DND-41 (cell line): ENCODE measurements at regions not wholly inside any gene's neighbourhood (a gene's known extent, or its start where the extent isn't known, plus 50 kb on each side); places are given as distances from the start of the nearest gene placed in this dataset.
A peak's percentile ranks its signal among the peaks of the same experiment; 100 is the strongest.

Experiments used
- ATAC-seq: fragments of 200-7000 bp; cut with Tn5 transposase; 3 replicates; pipeline ENCODE4 v1.9.1; 2021; ENCODE audit warnings: low read depth; ENCODE audit not compliant: insufficient read depth
- DNase-seq: peaks from one replicate; pipeline ENCODE4 v3.0.0-alpha.2; 2020
- H2AFZ ChIP-seq: 2 replicates; pipeline ENCODE4 v1.6.0; 2012; ENCODE audit warnings: low read depth, low read length
- H3K27ac ChIP-seq: 2 replicates; pipeline ENCODE4 v1.5.1; 2012; ENCODE audit warnings: low read length, inconsistent platforms
- H3K27me3 ChIP-seq: fragments of 200-600 bp; sonication (generic); 2 replicates; pipeline ENCODE4 v1.6.0; 2012; ENCODE audit warnings: low read length, mild to moderate bottlenecking, inconsistent platforms; ENCODE audit not compliant: insufficient read depth, poor library complexity
- H3K36me3 ChIP-seq: 2 replicates; pipeline ENCODE4 v1.5.1; 2012; ENCODE audit warnings: low read length, inconsistent platforms; ENCODE audit not compliant: insufficient read depth
- H3K4me1 ChIP-seq: 2 replicates; pipeline ENCODE4 v1.5.1; 2012; ENCODE audit warnings: mild to moderate bottlenecking, low read length; ENCODE audit not compliant: insufficient read depth
- H3K4me2 ChIP-seq: 2 replicates; pipeline ENCODE4 v1.6.0; 2012; ENCODE audit warnings: mild to moderate bottlenecking, moderate library complexity, low read length, inconsistent platforms; ENCODE audit not compliant: insufficient read depth
- H3K4me3 ChIP-seq, 2 experiments: fragments of 200-600 bp in 1 of 2; shearing (Covaris generic) in 1 of 2; 2 replicates each; pipeline ENCODE4 v1.5.1; 2012 to 2016; ENCODE audit warnings: inconsistent platforms in 2 of 2, low read length in 2 of 2, mild to moderate bottlenecking in 2 of 2, low read depth in 1 of 2, moderate library complexity in 1 of 2
- H3K79me2 ChIP-seq: 2 replicates; pipeline ENCODE4 v1.6.0; 2012; ENCODE audit warnings: low read length, inconsistent platforms; ENCODE audit not compliant: insufficient read depth
- H3K9ac ChIP-seq: 2 replicates; pipeline ENCODE4 v1.6.0; 2012; ENCODE audit warnings: low read depth, mild to moderate bottlenecking, inconsistent platforms, low read length, moderate library complexity
- H3K9me3 ChIP-seq: 2 replicates; pipeline ENCODE4 v1.5.1; 2012; ENCODE audit warnings: low read length, moderate library complexity, mild to moderate bottlenecking, inconsistent platforms; ENCODE audit not compliant: insufficient read depth, severe bottlenecking
- H4K20me1 ChIP-seq: 2 replicates; pipeline ENCODE4 v1.6.0; 2012; ENCODE audit warnings: low read length; ENCODE audit not compliant: insufficient read depth
- EZH2 ChIP-seq: IDR thresholded peaks from 3 replicates; pipeline ENCODE4 v1.6.1; 2012; ENCODE audit warnings: borderline replicate concordance, low read depth, mild to moderate bottlenecking, moderate library complexity, low read length, inconsistent platforms; ENCODE audit not compliant: severe bottlenecking
- TF ChIP-seq, protein P1 (sequence below): IDR thresholded peaks from 2 replicates; pipeline ENCODE4 v1.5.1; 2012; ENCODE audit warnings: borderline replicate concordance, low read length, moderate library complexity, mild to moderate bottlenecking; ENCODE audit not compliant: poor library complexity, severe bottlenecking; ENCODE audit errors: extremely low read depth

DNA sequence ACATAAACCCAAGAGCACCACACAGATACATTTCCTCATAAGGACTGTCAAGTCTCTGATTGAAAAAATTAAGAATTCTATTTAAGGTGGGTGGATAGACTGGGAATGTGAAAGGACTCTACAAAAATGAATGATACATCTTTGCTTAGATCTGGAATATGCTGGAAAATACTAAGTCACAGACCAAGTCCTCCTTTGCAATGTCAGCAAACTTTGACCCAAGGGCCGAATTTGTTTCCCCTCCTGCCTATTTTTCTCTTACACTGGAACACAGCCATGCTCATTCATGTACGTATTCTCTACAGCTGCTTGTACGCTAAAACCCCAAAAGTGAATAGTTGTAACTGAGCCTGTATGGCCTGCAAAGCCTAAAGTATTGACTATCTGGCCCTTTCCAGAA is 180.7 kb downstream of the ADSS2 start:
- H3K79me2 ChIP-seq, result no peaks in the 10 kb centered on the region
- H3K9ac ChIP-seq, result no peak overlapping the region
- H3K27ac ChIP-seq, result no peak overlapping the region
- DNase-seq, result no peak
- H2AFZ ChIP-seq, result no peak overlapping the region
- 0 out of 2 replicates have a peak, but pooled peaks cover 3% of the 10 kb centered on the region for H3K4me1 ChIP-seq
- no peak for ATAC-seq
- H3K4me3 ChIP-seq, result no peak overlapping the region
- H4K20me1 ChIP-seq, result no peaks in the 10 kb centered on the region
- peaks cover 7% of the 10 kb centered on the region for H3K9me3 ChIP-seq
- no peak for TF ChIP-seq EZH2
- TF ChIP-seq, protein P1, sequence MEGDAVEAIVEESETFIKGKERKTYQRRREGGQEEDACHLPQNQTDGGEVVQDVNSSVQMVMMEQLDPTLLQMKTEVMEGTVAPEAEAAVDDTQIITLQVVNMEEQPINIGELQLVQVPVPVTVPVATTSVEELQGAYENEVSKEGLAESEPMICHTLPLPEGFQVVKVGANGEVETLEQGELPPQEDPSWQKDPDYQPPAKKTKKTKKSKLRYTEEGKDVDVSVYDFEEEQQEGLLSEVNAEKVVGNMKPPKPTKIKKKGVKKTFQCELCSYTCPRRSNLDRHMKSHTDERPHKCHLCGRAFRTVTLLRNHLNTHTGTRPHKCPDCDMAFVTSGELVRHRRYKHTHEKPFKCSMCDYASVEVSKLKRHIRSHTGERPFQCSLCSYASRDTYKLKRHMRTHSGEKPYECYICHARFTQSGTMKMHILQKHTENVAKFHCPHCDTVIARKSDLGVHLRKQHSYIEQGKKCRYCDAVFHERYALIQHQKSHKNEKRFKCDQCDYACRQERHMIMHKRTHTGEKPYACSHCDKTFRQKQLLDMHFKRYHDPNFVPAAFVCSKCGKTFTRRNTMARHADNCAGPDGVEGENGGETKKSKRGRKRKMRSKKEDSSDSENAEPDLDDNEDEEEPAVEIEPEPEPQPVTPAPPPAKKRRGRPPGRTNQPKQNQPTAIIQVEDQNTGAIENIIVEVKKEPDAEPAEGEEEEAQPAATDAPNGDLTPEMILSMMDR, result no peak
- no peaks in the 10 kb centered on the region for H3K36me3 ChIP-seq
- H3K4me2 ChIP-seq, result no peak overlapping the region
- H3K27me3 ChIP-seq, result no peaks in the 10 kb centered on the region

DNA sequence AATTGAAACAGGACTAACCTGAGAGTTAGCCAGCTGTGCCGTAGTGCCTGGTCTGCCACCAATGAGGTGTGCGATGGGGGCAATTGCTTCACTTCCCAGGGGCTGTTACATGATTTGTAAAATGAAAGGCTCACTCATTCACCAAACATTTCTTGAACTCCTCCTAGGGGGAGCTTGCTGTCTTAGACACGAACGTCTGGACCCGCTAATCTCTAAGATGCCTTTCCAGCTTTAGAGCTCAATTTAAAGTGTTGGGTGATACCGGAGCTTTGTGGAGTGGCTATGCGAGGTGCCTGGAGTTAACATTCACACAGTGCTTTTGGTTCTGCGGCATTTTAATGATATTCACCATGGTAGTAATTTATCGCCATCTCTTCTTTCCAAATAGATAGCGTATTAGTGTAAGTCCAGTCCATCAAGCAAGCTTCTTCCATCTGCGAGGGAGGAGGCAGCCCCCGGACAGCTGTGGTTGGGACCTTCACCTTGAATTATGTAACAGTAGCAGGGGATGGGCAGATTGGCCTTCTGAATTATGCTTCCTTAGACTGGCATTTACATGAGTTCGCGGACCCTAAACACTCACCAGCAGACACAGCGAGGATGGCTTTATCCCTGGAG is 179.9 kb downstream of the ADSS2 start:
- no peak for ATAC-seq
- no peak overlapping the region for H3K4me3 ChIP-seq
- TF ChIP-seq, protein P1, result no peak
- TF ChIP-seq EZH2, result no peak
- 0 out of 2 replicates have a peak, but pooled peaks cover 3% of the 10 kb centered on the region for H3K4me1 ChIP-seq
- H3K36me3 ChIP-seq, result no peaks in the 10 kb centered on the region
- H3K9me3 ChIP-seq, result peaks cover 7% of the 10 kb centered on the region
- H3K79me2 ChIP-seq, result no peaks in the 10 kb centered on the region
- H3K4me2 ChIP-seq, result no peak overlapping the region
- H2AFZ ChIP-seq, result 0 out of 2 replicates have a peak overlapping the region, but pooled peaks have one; percentile 18
- no peak overlapping the region for H3K9ac ChIP-seq
- DNase-seq, result no peak
- H3K27ac ChIP-seq, result no peak overlapping the region
- no peaks in the 10 kb centered on the region for H4K20me1 ChIP-seq
- H3K27me3 ChIP-seq, result no peaks in the 10 kb centered on the region

DNA sequence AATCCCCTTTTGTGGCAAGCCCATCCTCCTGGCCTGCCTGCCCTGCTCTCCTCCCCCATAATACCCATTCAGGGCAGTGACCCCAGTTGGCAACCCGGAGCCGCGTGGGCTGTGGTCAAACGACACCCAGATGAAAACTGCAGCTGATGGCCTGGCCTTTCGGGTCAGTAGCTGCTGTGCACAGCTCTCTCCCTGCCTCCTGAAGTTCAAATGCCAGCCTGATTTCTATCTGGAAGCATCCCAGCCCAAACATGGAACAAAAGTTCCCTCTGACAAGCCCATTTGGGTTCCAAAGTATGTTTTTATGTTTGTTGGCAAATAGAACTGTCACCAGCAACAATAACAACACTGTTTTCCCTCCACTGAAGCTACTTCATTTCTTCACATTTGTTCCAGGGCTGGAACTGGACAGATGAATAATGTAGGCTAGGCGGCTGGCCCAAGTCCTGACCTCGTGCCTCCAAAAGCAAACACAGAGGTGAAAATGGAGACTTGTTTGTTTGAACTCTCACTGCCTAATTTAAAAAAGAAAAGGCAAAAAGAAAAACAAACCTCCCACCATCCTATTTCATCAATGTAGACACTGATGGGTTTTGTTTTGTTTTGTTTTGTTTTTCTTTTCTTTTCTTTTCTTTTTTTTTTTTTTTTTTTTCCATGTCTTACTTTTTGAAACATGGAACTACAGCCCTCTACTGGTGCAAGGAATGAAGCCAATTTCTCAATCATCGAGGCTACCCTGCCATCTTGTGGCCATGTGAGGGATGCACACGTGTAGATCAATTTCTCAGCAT is 179.0 kb downstream of the ADSS2 start:
- H3K9ac ChIP-seq, result no peak overlapping the region
- H3K27me3 ChIP-seq, result no peaks in the 10 kb centered on the region
- H3K4me1 ChIP-seq, result 0 out of 2 replicates have a peak, but pooled peaks cover 3% of the 10 kb centered on the region
- H3K4me3 ChIP-seq, result no peak overlapping the region
- no peaks in the 10 kb centered on the region for H3K79me2 ChIP-seq
- ATAC-seq (peak; percentile 84), DNase-seq (peak; percentile 76)
- H3K9me3 ChIP-seq, result peaks cover 7% of the 10 kb centered on the region
- no peak for TF ChIP-seq EZH2
- TF ChIP-seq, protein P1, result peak; percentile 99
- no peak overlapping the region for H3K4me2 ChIP-seq
- H4K20me1 ChIP-seq, result no peaks in the 10 kb centered on the region
- no peaks in the 10 kb centered on the region for H3K36me3 ChIP-seq
- peak overlapping the region; percentile 34; the same call in 1 of the 2 replicates for H3K27ac ChIP-seq
- peak overlapping the region; percentile 9; the same call in 1 of the 2 replicates for H2AFZ ChIP-seq
